NCI-H2081 treated with DMSO at 0.1 percent for 48 hours (cell line): ENCODE measurements at regions not wholly inside any gene's neighbourhood (a gene's known extent, or its start where the extent isn't known, plus 50 kb on each side); places are given as distances from the start of the nearest gene placed in this dataset.
A peak's percentile ranks its signal among the peaks of the same experiment; 100 is the strongest.
"Not testable (repeated sequence)": the region's sequence is repeated elsewhere in the genome, so short reads cannot be mapped to it uniquely, and the experiment has no call there.

Experiments
- DNase-seq: peaks from one replicate; lab custom pipeline; 2025; lab: John Stamatoyannopoulos, UW

DNA sequence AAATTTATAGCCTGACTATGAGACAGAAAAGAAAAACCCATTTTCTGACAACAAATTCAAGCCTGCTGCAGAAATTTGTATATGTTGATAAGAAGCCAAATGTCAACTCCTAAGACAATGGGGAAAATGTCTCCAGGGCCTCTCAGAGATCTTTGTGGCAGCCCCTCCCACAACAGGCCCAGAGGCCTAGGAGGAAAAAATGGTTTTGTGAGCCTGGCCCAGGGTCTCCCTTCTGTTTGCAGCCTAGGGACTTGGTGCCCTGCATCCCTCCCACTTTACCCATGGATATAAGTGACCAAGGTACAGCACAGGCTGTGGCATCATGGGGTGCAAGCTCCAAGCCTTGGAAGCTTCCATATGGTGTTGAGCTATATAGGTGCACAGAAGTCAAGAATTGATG is 740.2 kb downstream of the SEMA5A start:
- no peak for DNase-seq

DNA sequence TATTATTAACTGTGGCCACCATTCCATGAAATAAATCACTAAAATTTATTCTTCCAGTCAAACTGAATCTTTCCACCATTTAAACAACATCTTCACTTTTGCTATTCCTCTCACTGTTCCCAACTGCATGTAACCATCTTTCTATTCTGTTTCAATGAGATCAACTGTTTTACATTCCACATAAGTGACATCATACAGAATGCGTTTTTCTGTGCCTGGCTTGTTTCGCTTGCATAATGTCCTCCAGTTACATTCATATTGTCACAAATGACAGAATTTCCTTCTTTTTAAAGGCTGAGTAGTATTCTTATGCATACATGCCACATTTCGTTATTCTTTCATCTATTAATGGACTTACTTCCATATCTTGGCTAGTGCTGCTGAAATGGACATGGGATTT is 738.2 kb downstream of the SEMA5A start:
- no peak for DNase-seq

DNA sequence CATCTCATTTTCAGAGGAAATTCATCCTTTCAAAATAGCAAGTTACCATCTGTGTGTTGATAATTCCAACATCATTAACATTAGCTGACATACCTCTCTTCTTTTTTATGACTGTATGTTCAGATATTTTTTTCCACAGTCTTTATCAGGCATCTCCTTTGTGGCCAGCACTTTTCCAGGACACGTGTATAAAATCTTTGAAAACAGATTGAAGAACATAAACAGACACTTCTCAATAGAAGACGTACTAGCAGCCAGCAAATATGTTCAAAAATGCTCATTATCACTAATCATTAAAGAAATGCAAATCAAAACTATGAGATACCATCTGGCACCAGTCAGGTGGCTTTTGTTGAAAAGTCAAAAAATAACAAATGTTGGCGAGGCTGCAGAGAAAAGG is 734.3 kb downstream of the SEMA5A start:
- DNase-seq: no peak

DNA sequence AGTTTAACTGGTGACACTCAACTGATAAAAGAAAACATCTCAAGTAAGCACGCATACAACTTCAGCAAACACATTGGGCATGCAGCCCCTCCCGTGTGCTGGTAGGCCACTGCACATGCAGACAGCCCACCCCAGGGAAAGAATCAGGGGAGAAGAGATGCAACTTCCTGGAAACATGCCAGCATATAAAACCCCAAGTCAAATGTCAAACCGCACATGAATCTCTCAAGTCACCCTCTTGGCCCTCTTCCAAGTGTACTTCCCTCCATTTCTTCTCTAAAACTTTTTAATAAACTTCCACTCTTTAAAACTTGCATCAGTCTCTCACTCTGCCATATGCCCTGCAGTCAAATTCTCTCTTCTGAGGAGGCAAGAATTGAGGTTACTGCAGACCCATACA is 732.7 kb downstream of the SEMA5A start:
- DNase-seq: no peak

DNA sequence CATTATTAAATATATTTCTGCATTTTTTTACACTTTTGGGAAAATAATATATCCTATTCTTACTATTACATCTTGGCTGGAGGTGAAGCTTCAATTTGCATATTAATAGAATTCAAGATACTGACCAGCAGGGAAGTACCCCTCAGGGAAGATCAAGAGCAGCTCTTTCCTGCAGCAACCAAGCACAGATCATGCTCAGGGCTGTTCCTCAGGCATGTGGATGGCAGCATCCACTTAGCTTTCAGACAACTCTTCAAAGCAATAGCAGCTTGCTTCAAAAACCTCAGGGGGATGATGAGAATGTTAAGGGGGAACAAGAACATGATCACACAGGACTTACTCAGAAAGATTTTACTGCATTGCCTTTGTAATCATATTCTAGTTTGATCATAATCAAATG is 731.8 kb downstream of the SEMA5A start:
- DNase-seq: no peak

DNA sequence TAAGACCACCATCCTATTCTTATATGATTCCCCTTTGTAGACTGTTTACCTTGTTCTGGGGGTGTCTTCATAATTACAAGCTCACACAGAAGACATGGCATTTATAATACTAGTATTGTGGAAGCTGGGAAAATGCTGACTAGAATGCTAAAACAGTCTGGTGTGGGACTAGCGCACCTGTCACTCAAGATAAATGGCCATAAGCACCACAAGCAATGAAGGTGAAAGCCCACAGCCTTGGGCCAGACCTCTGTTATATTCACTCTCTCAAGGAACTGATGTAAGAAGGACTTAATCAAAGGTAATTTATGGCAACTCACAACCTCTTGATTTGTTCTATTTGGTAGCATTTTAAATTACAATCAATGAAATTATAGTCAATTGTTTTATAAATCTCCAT is 721.5 kb downstream of the SEMA5A start:
- DNase-seq: no peak

DNA sequence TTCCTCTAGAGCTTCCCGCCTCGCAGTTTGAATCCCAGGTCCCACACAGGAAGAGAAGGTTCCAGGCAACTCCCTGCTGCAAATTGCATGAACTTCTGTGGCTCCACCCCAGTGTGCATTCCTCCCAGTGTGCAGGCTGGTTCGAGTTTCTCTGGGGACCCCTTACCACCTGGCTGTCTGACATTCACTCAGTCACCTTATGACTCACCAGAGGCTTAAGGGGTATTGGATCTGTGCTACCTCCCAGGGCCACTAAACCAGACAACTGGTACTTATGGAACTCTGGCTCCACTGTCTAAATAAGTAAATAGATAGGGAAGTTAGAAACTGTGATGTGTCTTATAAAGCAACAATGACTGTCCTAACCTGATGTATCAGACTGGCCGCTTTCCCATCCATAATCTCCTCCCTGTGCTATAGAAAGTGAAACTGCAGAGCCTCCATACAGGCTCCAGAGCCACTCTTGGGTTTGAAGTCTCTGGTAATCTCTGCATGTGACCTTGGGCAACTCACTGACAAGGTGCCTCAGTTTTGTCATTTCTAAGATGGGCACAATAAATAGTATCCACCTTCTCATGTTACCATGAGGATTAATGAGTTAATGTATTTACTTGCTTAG is 720.6 kb downstream of the SEMA5A start:
- DNase-seq: no peak

DNA sequence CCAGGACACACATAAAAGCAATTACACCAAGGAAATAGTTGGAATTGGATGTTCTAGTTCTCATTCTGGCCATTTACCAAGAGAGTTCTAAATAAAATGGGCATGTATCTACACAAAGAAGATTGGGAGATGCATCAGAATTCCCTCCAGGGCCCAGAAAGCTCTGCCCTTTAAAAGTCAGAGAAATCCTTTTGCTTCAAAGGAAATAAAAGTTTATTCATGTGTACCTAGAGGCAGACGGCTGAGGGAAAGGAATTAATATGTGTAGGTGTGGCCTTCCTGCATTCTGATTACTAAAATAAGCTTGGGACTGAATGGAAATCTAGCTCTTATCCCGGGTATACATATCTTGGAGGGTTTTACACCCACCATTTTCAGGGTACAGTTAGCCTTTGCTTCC is 719.4 kb downstream of the SEMA5A start:
- DNase-seq: no peak

DNA sequence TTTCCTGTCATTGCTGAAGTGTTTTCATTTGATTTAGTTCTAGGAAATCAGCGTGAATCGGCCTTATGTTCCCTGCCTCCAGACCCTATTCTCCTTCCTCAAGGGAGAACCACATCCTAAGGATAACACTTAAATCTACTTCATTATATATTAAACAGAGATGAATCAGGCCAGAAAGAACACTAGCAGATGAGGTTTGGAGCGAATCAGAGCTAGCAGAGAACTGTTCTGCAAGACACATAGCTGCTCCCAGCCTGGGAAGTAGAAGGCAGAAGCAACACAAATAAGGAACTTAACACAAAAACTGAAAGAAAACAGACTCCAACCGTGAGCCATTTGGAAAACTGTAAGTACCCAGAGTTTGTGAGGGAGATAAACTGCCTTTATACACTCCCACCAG is 718.2 kb downstream of the SEMA5A start:
- DNase-seq: no peak

DNA sequence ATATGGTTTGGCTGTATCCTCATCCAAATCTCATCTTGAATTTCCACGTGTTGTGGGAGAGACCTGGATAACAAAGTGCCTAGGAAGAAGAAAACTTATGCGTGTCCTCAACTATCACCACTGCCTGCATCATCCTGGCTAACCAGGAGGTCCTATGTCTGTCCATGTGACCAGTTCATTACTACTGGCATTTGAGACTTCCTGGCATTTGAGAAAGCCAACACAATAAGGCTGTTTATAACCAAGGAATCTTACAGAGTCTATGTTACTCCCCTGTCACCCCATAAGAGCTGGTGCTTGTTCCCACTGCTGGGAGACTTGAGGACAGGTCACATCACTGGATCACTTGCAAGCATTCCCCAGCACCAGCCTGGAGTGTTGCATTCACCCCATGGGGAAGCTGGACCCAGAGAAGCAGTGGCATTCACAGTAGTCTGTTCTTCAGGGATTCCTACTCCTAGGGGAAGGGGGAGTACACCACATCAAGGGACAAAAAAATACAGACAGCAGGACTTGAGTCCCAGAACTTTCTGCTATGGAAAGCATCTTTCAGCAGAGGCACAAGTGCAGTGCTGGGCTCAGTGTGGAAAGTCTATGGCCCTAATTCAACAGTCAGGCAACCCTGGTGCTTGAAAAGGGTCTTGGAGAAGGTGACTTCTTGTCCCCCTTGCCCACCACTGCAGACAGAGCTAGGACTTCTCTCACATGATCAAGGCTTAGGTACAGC is 717.1 kb downstream of the SEMA5A start:
- no peak for DNase-seq

DNA sequence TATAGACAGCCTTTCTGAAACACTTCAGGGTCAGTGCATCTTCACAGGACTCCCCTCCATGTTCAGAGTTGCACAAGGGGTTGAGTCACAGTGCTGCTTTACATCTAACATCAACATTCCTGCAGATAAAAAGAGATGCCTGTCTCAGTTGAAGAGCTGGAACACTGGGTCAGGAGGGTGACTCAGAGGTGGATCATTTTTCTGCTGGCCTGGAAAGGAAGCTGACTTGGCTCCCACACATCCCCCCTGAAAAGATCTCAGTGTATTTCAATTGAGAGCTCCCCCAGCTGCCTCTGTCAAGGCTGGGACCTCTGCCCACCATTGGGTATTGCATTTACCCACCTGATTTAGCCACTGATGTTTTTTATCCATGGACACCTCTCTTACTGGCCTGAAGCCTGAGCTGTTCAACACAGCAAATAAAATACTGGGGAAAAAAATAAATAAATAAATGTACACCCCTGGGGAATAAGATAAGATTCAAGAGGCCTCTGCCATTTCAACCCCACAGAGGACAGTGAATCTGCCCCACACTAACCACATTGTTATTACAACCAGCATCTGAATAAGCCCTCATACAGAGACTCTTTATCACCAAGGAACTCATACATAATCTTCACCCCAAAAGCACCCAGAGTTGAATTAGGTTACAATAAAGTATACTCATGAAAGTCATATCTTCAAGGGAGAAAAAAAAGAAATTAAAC is 716.4 kb downstream of the SEMA5A start:
- DNase-seq: no peak

DNA sequence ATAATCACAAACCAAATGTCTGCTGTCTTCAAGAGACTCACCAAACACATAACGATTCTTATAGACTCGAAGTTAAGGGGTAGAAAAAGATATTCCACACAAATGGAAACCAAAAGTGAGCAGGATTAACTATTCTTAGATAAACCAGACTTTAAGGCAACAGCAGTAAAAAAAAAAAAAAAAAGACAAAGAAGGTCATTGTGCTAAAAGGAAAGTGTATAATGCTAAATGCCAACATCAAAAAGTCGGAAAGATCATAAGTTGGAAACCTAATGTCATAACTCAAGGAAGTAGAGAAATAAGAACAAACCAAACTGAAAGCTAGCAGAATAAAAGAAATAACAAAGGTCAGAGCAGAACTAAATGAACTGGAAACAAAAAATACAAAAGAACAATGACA is 714.6 kb downstream of the SEMA5A start:
- DNase-seq: no peak

DNA sequence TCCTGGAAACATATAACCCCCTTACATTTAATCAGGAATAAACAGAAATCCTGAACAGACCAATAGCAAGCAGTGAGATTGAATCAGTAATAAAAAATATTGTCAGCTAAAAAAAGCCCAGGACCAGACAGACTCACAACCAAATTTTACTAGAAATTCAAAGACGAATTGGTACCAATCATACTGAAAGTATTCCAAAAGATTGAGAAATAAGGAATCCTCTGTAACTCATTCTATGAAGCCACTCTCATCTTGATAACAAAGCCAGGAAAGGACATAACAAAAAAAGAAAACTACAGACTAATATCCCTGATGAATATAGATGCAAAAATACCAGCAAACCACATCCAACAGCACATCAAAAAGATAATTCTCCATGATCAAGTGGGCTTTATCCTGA is 714.0 kb downstream of the SEMA5A start:
- DNase-seq: no peak

DNA sequence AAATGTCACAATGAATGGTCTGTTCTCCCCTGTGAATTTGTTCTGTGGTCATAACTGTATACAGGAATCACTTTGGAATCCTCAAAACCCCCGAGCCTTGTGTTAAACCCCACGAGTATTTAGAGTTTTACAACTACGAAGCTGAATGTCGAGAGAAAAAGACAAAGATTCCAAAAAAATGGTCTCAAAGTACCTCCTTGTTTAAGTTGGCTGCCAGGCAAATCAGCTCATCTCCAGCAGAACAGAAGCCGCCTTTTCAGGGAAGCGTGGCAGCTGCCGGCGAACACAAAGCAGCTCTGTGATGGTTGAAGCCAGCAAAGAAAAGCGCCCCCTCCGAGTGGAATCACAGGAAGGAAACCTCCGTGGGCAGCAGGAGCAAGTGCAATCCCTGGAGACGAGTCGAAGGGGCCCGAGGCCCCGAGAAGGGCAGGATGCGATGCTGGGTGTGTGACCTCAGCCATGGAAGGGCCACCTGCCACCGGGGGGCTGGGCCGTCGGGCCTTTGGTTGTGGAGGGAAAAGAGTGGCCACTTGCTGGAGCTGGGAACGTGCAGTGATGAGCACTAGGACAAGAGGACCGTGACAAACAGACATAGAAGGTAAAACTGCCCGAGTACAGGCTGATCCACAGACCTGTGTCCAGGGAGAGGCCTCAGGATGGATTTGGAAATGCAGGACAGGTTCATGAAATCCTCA is 706.4 kb downstream of the SEMA5A start:
- no peak for DNase-seq

DNA sequence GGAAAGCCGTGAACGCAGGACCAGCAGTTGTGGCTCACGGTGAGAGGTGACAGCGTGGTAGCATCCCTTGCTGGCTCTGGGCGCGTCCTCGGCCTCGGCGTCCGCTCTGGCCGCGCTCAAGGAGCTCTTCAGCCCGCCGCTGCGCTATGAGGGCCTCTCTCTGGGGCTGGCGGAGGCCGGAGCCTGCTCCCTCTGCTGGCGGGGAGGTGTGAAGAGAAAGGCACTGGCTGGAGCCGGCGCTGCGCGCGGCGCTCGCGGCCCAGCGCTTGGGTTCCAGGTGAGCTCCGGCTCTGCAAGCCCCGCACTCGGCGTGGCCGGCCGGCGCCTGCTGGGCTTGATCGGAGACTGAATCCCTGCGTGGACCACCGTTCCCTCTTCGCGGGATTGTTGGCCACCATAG is 705.6 kb downstream of the SEMA5A start:
- DNase-seq: no peak

DNA sequence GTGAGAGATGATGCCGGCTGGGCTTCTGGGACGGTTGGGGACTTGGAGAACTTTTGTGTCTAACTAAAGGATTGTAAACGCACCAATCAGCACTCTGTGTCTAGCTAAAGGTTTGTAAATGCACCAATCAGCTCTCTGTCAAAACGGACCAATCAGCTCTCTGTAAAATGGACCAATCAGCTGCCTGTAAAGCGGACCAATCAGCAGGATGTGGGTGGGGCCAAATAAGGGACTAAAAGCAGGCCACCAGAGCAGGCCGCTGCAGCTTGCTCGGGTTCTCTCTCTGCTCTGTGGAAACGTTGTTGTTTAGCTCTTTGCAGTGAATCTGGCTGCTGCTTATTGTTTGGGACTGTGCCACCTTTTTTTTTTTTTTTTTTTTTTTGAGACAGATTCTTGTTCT is 705.1 kb downstream of the SEMA5A start:
- not testable (repeated sequence) for DNase-seq

DNA sequence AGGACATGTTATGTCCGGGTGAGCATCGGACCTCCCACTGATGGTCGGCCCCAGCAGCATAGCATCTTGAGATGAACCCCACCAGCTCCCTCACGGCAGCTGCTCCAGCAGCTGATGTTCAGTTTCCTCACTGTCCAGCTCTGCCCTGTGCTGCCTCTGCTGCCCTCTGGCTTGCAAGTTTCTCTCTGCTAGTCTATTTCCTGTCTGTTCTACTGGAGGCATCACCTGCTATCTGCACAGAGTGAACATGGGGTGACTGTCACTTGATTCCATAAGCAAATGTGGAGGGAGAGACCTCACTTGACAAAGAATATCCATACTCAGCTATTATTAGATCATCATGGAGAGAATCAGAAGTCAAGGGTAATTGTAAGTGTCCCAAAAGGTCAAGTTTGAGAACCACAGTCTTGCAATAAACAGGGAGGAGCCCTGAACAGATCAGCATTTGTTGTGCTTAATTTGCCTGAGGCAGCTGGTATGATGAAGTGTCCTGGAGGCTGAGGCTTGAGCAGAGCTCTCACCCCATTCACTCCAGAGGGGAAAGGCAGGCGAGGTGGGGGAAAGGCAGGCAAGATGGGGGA is 702.8 kb downstream of the SEMA5A start:
- no peak for DNase-seq

DNA sequence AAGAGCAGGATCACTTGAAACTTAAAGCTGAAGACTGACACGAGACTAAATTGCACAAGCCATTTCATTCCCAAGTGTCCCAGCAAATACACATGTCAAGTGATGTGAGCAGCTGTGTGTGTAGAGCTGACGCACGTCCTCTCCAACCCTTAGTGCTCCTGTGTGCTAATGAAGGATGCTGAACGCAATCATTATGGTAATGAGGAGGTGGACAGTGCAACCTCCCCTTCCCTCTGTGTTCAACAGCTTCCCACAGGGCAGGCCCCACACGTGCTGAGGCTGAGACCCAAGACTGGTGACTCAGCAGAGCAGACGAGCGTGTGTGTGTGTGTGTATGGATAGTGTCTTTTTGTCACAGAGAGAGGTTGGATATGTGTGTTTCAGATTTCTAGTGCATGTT is 702.1 kb downstream of the SEMA5A start:
- DNase-seq: no peak

DNA sequence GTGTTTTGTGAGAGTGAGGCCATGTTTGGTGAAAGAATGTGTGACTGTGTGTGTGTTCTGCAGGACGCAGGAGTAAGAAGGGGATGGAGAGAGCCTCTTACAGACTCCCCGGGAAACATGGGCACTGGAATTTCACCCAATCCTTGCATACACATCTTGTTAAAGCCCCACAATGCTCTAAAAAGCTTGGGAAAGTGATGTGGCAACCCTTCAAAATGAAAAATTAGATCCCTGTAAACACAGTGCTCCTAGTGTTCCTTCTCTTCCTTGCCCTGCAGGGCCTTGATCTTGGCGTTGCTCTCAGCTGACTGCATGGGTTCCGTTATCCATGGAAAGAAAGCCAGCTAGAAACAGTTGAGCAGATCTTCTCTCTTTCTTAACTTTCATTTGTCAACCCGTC is 701.7 kb downstream of the SEMA5A start:
- no peak for DNase-seq

DNA sequence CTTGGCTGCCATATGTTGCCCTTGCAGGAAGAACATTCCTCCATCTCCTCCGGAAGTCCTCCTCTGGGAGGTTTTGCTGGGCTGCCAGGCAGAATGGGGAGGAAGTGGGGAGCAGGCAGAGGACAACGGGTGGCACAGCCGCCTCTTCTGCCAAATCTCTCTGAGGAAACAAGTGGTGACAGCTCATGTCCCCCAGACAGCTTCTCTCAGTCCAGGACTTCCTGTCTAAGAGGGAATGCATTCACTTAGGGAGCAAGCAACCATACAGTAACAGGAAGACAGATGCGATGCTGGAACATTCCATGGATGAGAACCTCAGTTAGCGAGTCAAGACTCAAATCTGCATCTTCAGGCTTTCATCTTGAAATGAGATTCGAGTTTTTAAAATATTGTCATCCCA is 701.0 kb downstream of the SEMA5A start:
- no peak for DNase-seq

DNA sequence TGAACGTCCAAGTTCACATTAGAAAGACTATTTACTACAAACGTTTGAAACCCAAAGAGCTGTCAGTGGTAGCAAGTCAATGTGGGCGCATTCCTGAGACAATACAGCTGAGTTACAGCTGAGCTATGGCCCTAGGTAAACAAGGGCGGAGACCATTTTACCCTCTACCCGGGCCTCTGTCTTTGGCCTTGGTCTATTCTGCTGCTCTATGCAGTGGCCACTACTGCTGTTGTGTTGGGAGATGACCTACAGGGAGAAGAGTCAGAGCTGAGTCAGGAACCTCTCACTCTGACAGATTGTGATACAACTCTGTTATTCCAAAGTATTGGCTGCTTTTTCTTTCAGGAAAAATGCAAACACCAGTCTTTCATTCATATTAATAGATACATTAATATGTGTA is 700.6 kb downstream of the SEMA5A start:
- no peak for DNase-seq

DNA sequence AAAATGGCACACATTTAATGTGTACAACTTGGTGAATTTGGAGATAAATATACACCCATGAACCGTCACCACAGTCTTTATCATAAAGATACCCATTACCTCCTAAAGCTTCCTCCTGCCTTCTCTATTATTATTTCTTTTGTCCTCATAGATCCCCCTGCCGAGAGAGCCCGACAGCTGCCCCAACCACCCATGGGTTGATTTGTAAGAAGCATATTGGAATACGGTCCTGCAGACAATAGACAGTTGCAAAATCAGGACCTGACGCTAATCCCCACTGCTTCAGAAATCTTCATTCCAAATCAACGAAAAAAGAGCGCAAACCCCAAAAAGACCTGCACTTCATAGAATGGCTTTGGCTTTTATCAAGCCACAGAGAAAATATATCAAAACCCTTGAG is 697.5 kb downstream of the SEMA5A start:
- peak; percentile 57 for DNase-seq
